ENCODE measurements at regions not wholly inside any gene's neighbourhood (a gene's known extent, or its start where the extent isn't known, plus 50 kb on each side); places are given as distances from the start of the nearest gene placed in this dataset.
A peak's percentile ranks its signal among the peaks of the same experiment; 100 is the strongest.

GRCh38 chr7:34236057-34236456, 330.7 kb downstream of the BMPER start:
- H3K4me3 ChIP-seq, result no peak overlapping the region
- H3K36me3 ChIP-seq (ENCODE audit: low read depth), result no peaks in the 10 kb centered on the region
- H3K9me3 ChIP-seq, result no peaks in the 10 kb centered on the region
- intact Hi-C loops (cut with DNase I, micrococcal nuclease), result no loop called here
- DNase-seq (no peak), ATAC-seq (no peak)
- H3K4me1 ChIP-seq (ENCODE audit: low read depth), result no peaks in the 10 kb centered on the region
- no peak for TF ChIP-seq CTCF (IDR thresholded peaks at IDR 0.05)

DNA sequence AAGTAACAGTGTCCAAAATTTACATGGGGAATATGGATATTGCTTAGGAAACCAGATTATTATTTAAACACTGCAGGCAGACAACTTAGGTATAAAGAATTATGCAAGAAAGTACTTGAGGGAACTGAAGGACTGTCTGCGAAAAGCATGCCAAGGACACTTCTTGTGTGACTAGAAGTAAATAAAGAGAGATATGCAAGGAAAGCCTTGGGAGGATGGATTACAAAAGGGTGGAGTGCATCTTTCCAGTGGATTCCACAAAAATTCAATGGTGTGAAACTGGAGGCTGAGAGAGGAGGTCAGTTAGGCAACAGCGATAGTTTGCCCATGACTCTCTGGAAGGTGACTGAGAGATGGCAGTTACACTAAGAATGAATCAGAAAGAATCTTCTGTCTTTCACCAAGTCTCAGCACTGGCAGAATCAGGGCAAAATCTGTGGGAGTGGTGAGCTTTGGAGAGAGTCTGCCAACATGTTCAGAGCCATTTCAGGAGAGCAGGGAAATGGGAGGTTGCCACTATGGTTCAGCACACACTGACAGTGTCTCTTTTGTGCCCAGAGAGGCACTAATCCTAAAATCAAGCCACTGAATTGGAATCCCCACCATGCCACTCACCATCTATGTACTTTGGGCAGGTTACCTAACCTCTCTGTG, 331.6 kb downstream of the BMPER start:
- intact Hi-C loops (cut with DNase I, micrococcal nuclease), result no loop called here

DNA sequence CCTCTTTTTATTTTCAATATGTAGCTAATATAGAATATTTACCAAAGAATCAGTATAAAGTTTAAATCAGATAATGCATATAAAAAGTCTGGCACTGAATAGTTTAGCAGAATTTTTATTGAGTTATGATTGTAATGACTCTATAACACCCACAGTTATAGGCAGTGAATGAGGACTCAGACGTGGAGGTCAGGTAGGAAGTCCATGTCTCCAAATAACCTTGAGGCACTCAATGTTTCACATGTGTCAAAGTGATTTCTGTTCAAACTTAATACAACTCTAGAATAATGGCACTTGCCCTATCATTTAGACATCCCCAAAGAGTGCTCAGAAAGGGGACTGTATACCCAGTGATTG, 332.1 kb downstream of the BMPER start:
- Histone ChIP-seq H3K4me1 (ENCODE audit: low read depth) (no peaks in the 10 kb centered on the region), H3K9me3 (no peaks in the 10 kb centered on the region), H3K36me3 (ENCODE audit: low read depth) (no peaks in the 10 kb centered on the region), H3K4me3 (no peak overlapping the region)
- DNase-seq, result no peak
- TF ChIP-seq CTCF (IDR thresholded peaks at IDR 0.05), result no peak
- peak; percentile 38 for ATAC-seq
- intact Hi-C loops (cut with DNase I, micrococcal nuclease), result no loop called here

More for the DNA sequence above, 331.6 kb downstream of the BMPER start:
- H3K36me3 ChIP-seq (ENCODE audit: low read depth), result no peaks in the 10 kb centered on the region
- DNase-seq (peak in 1 of 3 donors; percentile 3), ATAC-seq (no peak)
- no peak overlapping the region for H3K4me3 ChIP-seq
- no peaks in the 10 kb centered on the region for H3K9me3 ChIP-seq
- no peaks in the 10 kb centered on the region for H3K4me1 ChIP-seq (ENCODE audit: low read depth)
- no peak for TF ChIP-seq CTCF (IDR thresholded peaks at IDR 0.05)

DNA sequence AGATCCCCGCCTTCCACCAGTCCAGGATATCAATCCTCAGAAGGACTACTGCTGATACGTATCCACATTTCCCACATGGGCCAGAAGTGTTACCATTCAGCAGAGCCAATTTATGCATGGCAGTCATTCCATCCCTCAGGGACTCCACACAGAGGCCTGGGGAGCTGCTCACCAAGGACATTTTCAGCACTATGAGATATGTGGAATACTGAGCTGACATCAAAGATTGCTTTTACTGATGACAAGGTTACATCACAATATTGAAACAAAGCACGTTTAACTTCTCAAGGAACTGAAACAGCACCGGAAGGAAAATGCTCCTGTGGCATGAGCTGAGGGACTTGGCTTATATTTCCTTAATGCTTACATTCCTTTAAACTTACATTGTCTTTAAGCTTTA, 335.1 kb downstream of the BMPER start:
- Histone ChIP-seq H3K36me3 (ENCODE audit: low read depth) (no peaks in the 10 kb centered on the region), H3K4me3 (no peak overlapping the region), H3K4me1 (ENCODE audit: low read depth) (no peaks in the 10 kb centered on the region), H3K9me3 (no peaks in the 10 kb centered on the region)
- ATAC-seq, result no peak
- DNase-seq, result no peak
- intact Hi-C loops (cut with DNase I, micrococcal nuclease), result no loop called here
- TF ChIP-seq CTCF (IDR thresholded peaks at IDR 0.05), result no peak

- intact Hi-C loops (cut with DNase I, micrococcal nuclease), result no loop called here
- TF ChIP-seq CTCF (IDR thresholded peaks at IDR 0.05), result no peak
- no peaks in the 10 kb centered on the region for H3K9me3 ChIP-seq
- H3K4me3 ChIP-seq, result no peak overlapping the region
- ATAC-seq (no peak), DNase-seq (no peak)
- no peaks in the 10 kb centered on the region for H3K36me3 ChIP-seq (ENCODE audit: low read depth)
- no peaks in the 10 kb centered on the region for H3K4me1 ChIP-seq (ENCODE audit: low read depth)
Measured at GRCh38 chr7:34242391-34242790, 337.1 kb downstream of the BMPER start.

DNA sequence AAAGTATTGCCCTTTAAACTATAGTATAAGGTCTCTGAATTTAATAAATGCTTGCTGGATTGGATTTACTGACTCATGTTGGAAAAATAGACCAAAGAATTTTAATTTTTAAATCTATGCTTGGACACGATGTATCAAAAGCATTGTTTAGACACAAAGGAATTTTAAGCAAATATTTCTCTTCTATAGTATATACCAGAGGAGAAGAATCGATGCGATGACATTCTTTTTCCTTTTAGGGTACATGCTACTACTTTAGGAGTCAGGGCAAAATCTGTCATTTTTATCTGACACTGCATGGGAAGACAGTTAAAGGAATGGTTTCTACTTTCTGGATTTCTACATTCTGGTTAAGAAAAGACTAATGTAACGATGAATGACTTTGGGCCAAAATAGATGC, 339.9 kb downstream of the BMPER start:
- no peak for DNase-seq

More for the DNA sequence above, 339.9 kb downstream of the BMPER start:
- no peak for TF ChIP-seq CTCF (IDR thresholded peaks at IDR 0.05)
- intact Hi-C loops (cut with DNase I, micrococcal nuclease), result no loop called here
- Histone ChIP-seq H3K36me3 (ENCODE audit: low read depth) (no peaks in the 10 kb centered on the region), H3K4me1 (ENCODE audit: low read depth) (no peaks in the 10 kb centered on the region), H3K9me3 (no peaks in the 10 kb centered on the region), H3K4me3 (no peak overlapping the region)
- ATAC-seq, result no peak

All from mucosa of descending colon (tissue), 3 donors.